ENCODE measurements at regions not wholly inside any gene's neighbourhood (a gene's known extent, or its start where the extent isn't known, plus 50 kb on each side); places are given as distances from the start of the nearest gene placed in this dataset.

DNA sequence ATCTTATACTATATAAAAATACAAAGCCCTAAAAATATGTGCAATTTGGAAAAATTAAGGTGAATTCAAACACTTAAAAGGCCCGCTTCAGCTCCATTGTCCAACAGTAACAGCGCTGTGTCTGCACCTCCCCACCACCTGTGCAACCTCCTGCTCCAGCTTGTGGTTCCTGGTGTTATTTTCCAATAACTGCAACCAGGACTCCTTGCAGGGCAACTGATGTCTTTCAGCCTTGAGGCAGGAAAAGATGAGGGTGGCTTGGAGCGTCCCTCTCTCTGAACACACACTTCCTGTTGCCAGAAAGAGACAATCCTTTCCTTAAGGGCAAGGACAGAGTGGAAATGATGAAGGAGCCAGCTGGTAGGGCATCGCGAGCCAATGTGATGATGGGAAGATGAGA, 336.0 kb downstream of the GLRX3 start:
- no peak for TF ChIP-seq CTCF (conservative IDR thresholded peaks at IDR 0.05; ENCODE audit: low read depth, low read length)
- no peak for TF ChIP-seq EZH2phosphoT487 (IDR thresholded peaks at IDR 0.05; ENCODE audit: borderline replicate concordance, low read length)
- no peak for TF ChIP-seq EZH2 (IDR thresholded peaks at IDR 0.05; ENCODE audit: low read length, unreplicated experiment)
